ENCODE measurements at regions not wholly inside any gene's neighbourhood (a gene's known extent, or its start where the extent isn't known, plus 50 kb on each side); places are given as distances from the start of the nearest gene placed in this dataset.

DNA sequence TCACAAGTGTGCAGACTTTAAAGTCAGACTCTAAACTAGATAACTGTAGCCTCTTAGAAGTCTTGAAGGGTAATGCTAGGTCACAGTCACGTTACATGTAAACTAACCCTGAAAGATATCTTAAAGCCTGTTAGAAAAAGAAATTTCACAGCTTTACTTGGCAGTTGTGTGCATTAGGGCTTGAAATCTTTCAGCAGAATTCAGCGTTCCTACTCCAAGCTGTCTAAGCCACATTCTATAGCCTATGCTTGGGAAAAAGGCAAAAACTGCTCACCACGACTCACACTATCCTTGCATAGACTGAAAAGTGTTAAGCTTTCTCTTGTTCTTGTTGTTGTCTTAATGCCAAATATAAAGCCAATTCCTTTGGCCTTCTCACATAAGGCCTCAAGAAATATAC lies 338.0 kb upstream of the SASH1 start:
- TF ChIP-seq POLR2A (IDR thresholded peaks at IDR 0.05; ENCODE audit: low read length) = no peak
- TF ChIP-seq GATA1 (IDR thresholded peaks at IDR 0.05; ENCODE audit: low read depth, low read length) = no peak
